Omental fat pad (tissue), 3 donors: ENCODE measurements at regions not wholly inside any gene's neighbourhood (a gene's known extent, or its start where the extent isn't known, plus 50 kb on each side); places are given as distances from the start of the nearest gene placed in this dataset.
"Not testable (repeated sequence)": the region's sequence is repeated elsewhere in the genome, so short reads cannot be mapped to it uniquely, and the experiment has no call there.

Source experiments
- ATAC-seq: fragments of 150-250 bp; one replicate; pipeline ENCODE4 v1.9.1; 2016; ENCODE audit warnings: mild to moderate bottlenecking, moderate library complexity; ENCODE audit not compliant: low FRiP score
- DNase-seq: peaks from one replicate; pipeline ENCODE4 v3.0.0-alpha.2; 2019; ENCODE audit warnings: low spot score
- CTCF ChIP-seq, 3 donors: fragments of 450-650 bp; IDR thresholded peaks; one replicate each; pipeline ENCODE4 v1.5.1; 2016 to 2017; ENCODE audit warnings: antibody characterized with exemption in 3 of 3, mild to moderate bottlenecking in 3 of 3, moderate library complexity in 2 of 3

- no peak for TF ChIP-seq CTCF (IDR thresholded peaks at IDR 0.05)
- DNase-seq (no peak), ATAC-seq (no peak)
Observed at GRCh38 chr2:190150413-190150812, 87.9 kb upstream of the MSTN start.

GRCh38 chr2:190149908-190150307, 87.4 kb upstream of the MSTN start:
- no peak for TF ChIP-seq CTCF (IDR thresholded peaks at IDR 0.05)
- no peak for DNase-seq

GRCh38 chr2:190149200-190149599, 86.7 kb upstream of the MSTN start:
- TF ChIP-seq CTCF (IDR thresholded peaks at IDR 0.05): no peak
- no peak for ATAC-seq
- no peak for DNase-seq

More at GRCh38 chr2:190149908-190150307, 87.4 kb upstream of the MSTN start:
- ATAC-seq: no peak

- not testable (repeated sequence) for ATAC-seq, DNase-seq
Observed at GRCh38 chr2:190146109-190146508, 83.6 kb upstream of the MSTN start.

GRCh38 chr2:190140474-190140873, 77.9 kb upstream of the MSTN start:
- not testable (repeated sequence) for DNase-seq, ATAC-seq

- ATAC-seq: no peak
- DNase-seq: no peak
- no peak for TF ChIP-seq CTCF (IDR thresholded peaks at IDR 0.05)
Observed at GRCh38 chr2:190139371-190139770, 76.8 kb upstream of the MSTN start.

GRCh38 chr2:190138032-190138431, 75.5 kb upstream of the MSTN start:
- DNase-seq (no peak), ATAC-seq (no peak)
- no peak for TF ChIP-seq CTCF (IDR thresholded peaks at IDR 0.05)

- ATAC-seq (no peak), DNase-seq (no peak)
- no peak for TF ChIP-seq CTCF (IDR thresholded peaks at IDR 0.05)
Observed at GRCh38 chr2:190137561-190137960, 75.0 kb upstream of the MSTN start.
